Endodermal cell (in vitro differentiated cells): ENCODE measurements at regions not wholly inside any gene's neighbourhood (a gene's known extent, or its start where the extent isn't known, plus 50 kb on each side); places are given as distances from the start of the nearest gene placed in this dataset.

Source experiments
- DNase-seq: peaks from one replicate; pipeline ENCODE4 v3.0.0-alpha.2; 2017
- H3K27ac ChIP-seq: 2 replicates; pipeline ENCODE4 v1.5.1; 2013; ENCODE audit warnings: mild to moderate bottlenecking, low read depth, low read length, moderate library complexity
- H3K27me3 ChIP-seq: 2 replicates; pipeline ENCODE4 v1.6.1; 2013; ENCODE audit warnings: mild to moderate bottlenecking, low read length, moderate library complexity; ENCODE audit not compliant: insufficient read depth, control insufficient read depth, poor library complexity, severe bottlenecking
- H3K36me3 ChIP-seq: 2 replicates; pipeline ENCODE4 v1.7.0; 2013; ENCODE audit warnings: mild to moderate bottlenecking, low read length, moderate library complexity; ENCODE audit not compliant: control insufficient read depth, insufficient read depth
- H3K4me1 ChIP-seq: one replicate; pipeline ENCODE4 v1.7.0; 2013; ENCODE audit warnings: low read length; ENCODE audit not compliant: control insufficient read depth, insufficient read depth
- H3K4me3 ChIP-seq: 2 replicates; pipeline ENCODE4 v1.5.1; 2013; ENCODE audit warnings: mild to moderate bottlenecking, low read length, moderate library complexity
- H3K9ac ChIP-seq: 2 replicates; pipeline ENCODE4 v1.6.1; 2013; ENCODE audit warnings: mild to moderate bottlenecking, low read length, moderate library complexity; ENCODE audit not compliant: poor library complexity, severe bottlenecking; ENCODE audit errors: extremely low read depth
- H3K9me3 ChIP-seq: 2 replicates; pipeline ENCODE4 v1.6.1; 2013; ENCODE audit warnings: mild to moderate bottlenecking, low read length, moderate library complexity; ENCODE audit not compliant: control insufficient read depth
- H3K27ac Mint-ChIP-seq: 2 replicates; pipeline ENCODE4 v1.8.0; 2020; ENCODE audit warnings: mixed read lengths
- H3K27me3 Mint-ChIP-seq: 2 replicates; pipeline ENCODE4 v1.8.0; 2021; ENCODE audit warnings: mild to moderate bottlenecking, mixed read lengths; ENCODE audit not compliant: insufficient read depth
- H3K36me3 Mint-ChIP-seq: 2 replicates; pipeline ENCODE4 v1.8.0; 2020; ENCODE audit warnings: low read depth, mixed read lengths
- H3K4me1 Mint-ChIP-seq: 2 replicates; pipeline ENCODE4 v1.8.0; 2020; ENCODE audit warnings: mixed read lengths
- H3K4me3 Mint-ChIP-seq: 2 replicates; pipeline ENCODE4 v1.8.0; 2020; ENCODE audit warnings: mild to moderate bottlenecking, moderate library complexity, mixed read lengths
- H3K9me3 Mint-ChIP-seq: 2 replicates; pipeline ENCODE4 v1.8.0; 2020; ENCODE audit warnings: mild to moderate bottlenecking, mixed read lengths
- CTCF ChIP-seq: fragments of 200-600 bp; sonication (generic); conservative IDR thresholded peaks from 2 replicates; pipeline ENCODE4 v1.5.0; 2021; ENCODE audit warnings: antibody characterized with exemption, mild to moderate bottlenecking
- WGBS, 2 experiments: methylation state at CpG; one replicate each; pipeline versions ENCODE4 v1.1.5 to v1.1.7; 2013; ENCODE audit warnings: missing lambda C conversion rate in 2 of 2, mixed read lengths in 1 of 2; ENCODE audit not compliant: insufficient coverage in 1 of 2, insufficient read length in 1 of 2; 5-methylcytosine and 5-hydroxymethylcytosine counted together

- no peak overlapping the region for H3K9ac ChIP-seq
- no peaks in the 10 kb centered on the region for H3K9me3 Mint-ChIP-seq
- H3K9me3 ChIP-seq, result no peaks in the 10 kb centered on the region
- H3K4me3 ChIP-seq, result no peak overlapping the region
- H3K36me3 ChIP-seq, result no peaks in the 10 kb centered on the region
- H3K4me1 ChIP-seq, result no peaks in the 10 kb centered on the region
- no peaks in the 10 kb centered on the region for H3K27me3 ChIP-seq
- H3K27ac Mint-ChIP-seq, result no peak overlapping the region
- H3K4me1 Mint-ChIP-seq, result no peaks in the 10 kb centered on the region
- no peaks in the 10 kb centered on the region for H3K36me3 Mint-ChIP-seq
- no peak overlapping the region for H3K4me3 Mint-ChIP-seq
- 69 to 100% methylated on average over 1 of the region's 1 CpG for WGBS, 2 experiments
- no peak overlapping the region for H3K27ac ChIP-seq
- no peaks in the 10 kb centered on the region for H3K27me3 Mint-ChIP-seq
- no peak for TF ChIP-seq CTCF
- no peak for DNase-seq
Measured at GRCh38 chr16:64196444-64196843, 925.4 kb downstream of the CDH11 start.

GRCh38 chr16:64185954-64186353, 935.9 kb downstream of the CDH11 start:
- Histone ChIP-seq H3K36me3 (no peaks in the 10 kb centered on the region), H3K4me1 (no peaks in the 10 kb centered on the region), H3K9ac (no peak overlapping the region), H3K9me3 (no peaks in the 10 kb centered on the region), H3K27ac (no peak overlapping the region), H3K27me3 (no peaks in the 10 kb centered on the region), H3K4me3 (no peak overlapping the region)
- Mint-ChIP-seq H3K27me3 (no peaks in the 10 kb centered on the region), H3K27ac (no peak overlapping the region), H3K9me3 (no peaks in the 10 kb centered on the region), H3K4me1 (no peaks in the 10 kb centered on the region), H3K36me3 (no peaks in the 10 kb centered on the region), H3K4me3 (no peak overlapping the region)
- TF ChIP-seq CTCF, result no peak
- DNase-seq, result no peak
- whole genome bisulfite sequencing, 2 experiments, result 90 to 100% methylated on average over 3 of the region's 3 CpGs

GRCh38 chr16:64184156-64184555, 937.7 kb downstream of the CDH11 start:
- DNase-seq, result no peak
- peaks cover 7% of the 10 kb centered on the region for H3K9me3 Mint-ChIP-seq
- Histone ChIP-seq H3K9ac (no peak overlapping the region), H3K4me1 (no peaks in the 10 kb centered on the region), H3K4me3 (no peak overlapping the region), H3K27ac (no peak overlapping the region), H3K9me3 (peaks cover 10% of the 10 kb centered on the region), H3K36me3 (no peaks in the 10 kb centered on the region), H3K27me3 (no peaks in the 10 kb centered on the region)
- no peak overlapping the region for H3K27ac Mint-ChIP-seq
- no peaks in the 10 kb centered on the region for H3K4me1 Mint-ChIP-seq
- H3K4me3 Mint-ChIP-seq, result no peak overlapping the region
- TF ChIP-seq CTCF, result no peak
- no peaks in the 10 kb centered on the region for H3K27me3 Mint-ChIP-seq
- no peaks in the 10 kb centered on the region for H3K36me3 Mint-ChIP-seq
